Naive thymus-derived CD4-positive, alpha-beta T cell (primary cell): ENCODE measurements at regions not wholly inside any gene's neighbourhood (a gene's known extent, or its start where the extent isn't known, plus 50 kb on each side); places are given as distances from the start of the nearest gene placed in this dataset.
A peak's percentile ranks its signal among the peaks of the same experiment; 100 is the strongest.
"Not testable (repeated sequence)": the region's sequence is repeated elsewhere in the genome, so short reads cannot be mapped to it uniquely, and the experiment has no call there.

Experiments used
- ATAC-seq: fragments of 150-1000 bp; cut with Tn5 transposase; 2 replicates; pipeline ENCODE4 v1.10.0; 2021; ENCODE audit warnings: mild to moderate bottlenecking, moderate library complexity
- CTCF ChIA-PET: fragments of 350-600 bp; sonication (Branson Sonifier 250); formaldehyde crosslinking; loops from one replicate; lab custom pipeline; 2021; ENCODE audit warnings: antibody characterized with exemption; lab: Charles Lee
- POLR2A ChIA-PET: fragments of 350-600 bp; sonication (Branson Sonifier 250); formaldehyde crosslinking; loops from one replicate; lab custom pipeline; 2021; ENCODE audit warnings: antibody characterized with exemption, inconsistent platforms; lab: Charles Lee
- DNase-seq, 9 donors: peaks; one replicate each; pipeline versions ENCODE4 v3.0.0 to v3.0.0-alpha.2; 2020 to 2022; ENCODE audit warnings: mixed read lengths in 1 of 9
- H3K27ac ChIP-seq: one replicate; pipeline ENCODE4 v1.7.0; 2013; ENCODE audit warnings: mild to moderate bottlenecking, low read depth, low read length, moderate library complexity
- H3K27me3 ChIP-seq, 2 donors: one replicate each; pipeline ENCODE4 v1.7.0; 2013; ENCODE audit warnings: low read length in 2 of 2, mild to moderate bottlenecking in 2 of 2, moderate library complexity in 2 of 2; ENCODE audit not compliant: control insufficient read depth in 2 of 2, insufficient read depth in 2 of 2
- H3K36me3 ChIP-seq, 3 experiments: 1 replicate in 2 of 3; 2 replicates in 1 of 3; pipeline ENCODE4 v1.7.0; 2013; ENCODE audit warnings: low read length in 3 of 3, mild to moderate bottlenecking in 3 of 3, moderate library complexity in 1 of 3; ENCODE audit not compliant: insufficient read depth in 3 of 3, control insufficient read depth in 2 of 3
- H3K4me1 ChIP-seq, 2 donors: one replicate each; pipeline ENCODE4 v1.7.0; 2013; ENCODE audit warnings: low read length in 2 of 2, mild to moderate bottlenecking in 2 of 2, moderate library complexity in 1 of 2; ENCODE audit not compliant: control insufficient read depth in 2 of 2, insufficient read depth in 2 of 2
- H3K4me3 ChIP-seq: 2 replicates; pipeline ENCODE4 v1.7.0; 2013; ENCODE audit warnings: mild to moderate bottlenecking, low read length
- H3K9me3 ChIP-seq, 3 experiments: 1 replicate in 2 of 3; 2 replicates in 1 of 3; pipeline ENCODE4 v1.7.0; 2013; ENCODE audit warnings: low read length in 3 of 3; ENCODE audit not compliant: control insufficient read depth in 2 of 3
- H3K27ac Mint-ChIP-seq, 9 donors: one replicate each; pipeline ENCODE4 v1.8.0; 2020 to 2022; ENCODE audit warnings: mixed read lengths in 9 of 9, mild to moderate bottlenecking in 8 of 9, moderate library complexity in 5 of 9, inconsistent platforms in 2 of 9
- H3K27me3 Mint-ChIP-seq, 5 donors: one replicate each; pipeline ENCODE4 v1.8.0; 2021 to 2022; ENCODE audit warnings: mixed read lengths in 5 of 5, mild to moderate bottlenecking in 1 of 5
- H3K36me3 Mint-ChIP-seq, 5 donors: one replicate each; pipeline ENCODE4 v1.8.0; 2020 to 2022; ENCODE audit warnings: mixed read lengths in 5 of 5, mild to moderate bottlenecking in 3 of 5, inconsistent platforms in 1 of 5
- H3K4me1 Mint-ChIP-seq, 7 donors: one replicate each; pipeline ENCODE4 v1.8.0; 2020 to 2022; ENCODE audit warnings: mixed read lengths in 7 of 7, mild to moderate bottlenecking in 3 of 7, inconsistent platforms in 1 of 7
- H3K4me3 Mint-ChIP-seq, 10 donors: one replicate each; pipeline ENCODE4 v1.8.0; 2020 to 2022; ENCODE audit warnings: mild to moderate bottlenecking in 10 of 10, mixed read lengths in 10 of 10, moderate library complexity in 6 of 10, inconsistent platforms in 2 of 10
- H3K9me3 Mint-ChIP-seq, 11 donors: one replicate each; pipeline ENCODE4 v1.8.0; 2020 to 2022; ENCODE audit warnings: mixed read lengths in 11 of 11, mild to moderate bottlenecking in 4 of 11, inconsistent platforms in 1 of 11, moderate library complexity in 1 of 11
- intact Hi-C, 2 donors: fragments of 100-400 bp; cut with micrococcal nuclease; formaldehyde crosslinking; loops; one replicate each; pipeline ENCODE4 v1.15.1; 2023

DNA sequence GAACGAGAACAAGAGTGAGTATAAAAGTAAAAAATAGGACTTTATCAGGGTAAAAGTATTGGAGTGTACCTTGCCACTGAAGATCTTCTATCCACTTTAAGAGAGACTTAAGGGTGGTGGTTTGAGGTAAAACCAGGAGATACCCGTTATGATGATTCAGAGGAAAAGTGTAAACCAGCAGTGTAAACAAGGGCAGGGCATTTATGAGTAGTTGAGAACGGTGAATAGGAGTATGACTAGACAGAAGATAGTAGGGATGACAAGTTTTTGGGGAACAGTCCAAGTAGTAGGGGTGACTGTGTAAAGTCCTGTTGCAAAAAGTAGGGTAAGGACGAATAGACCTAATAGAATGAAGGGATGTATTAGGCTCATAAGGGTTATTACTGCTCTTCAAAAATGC is 131.5 kb upstream of the VANGL1 start:
- intact Hi-C loops, H3K27ac ChIP-seq, CTCF ChIA-PET, ATAC-seq, POLR2A ChIA-PET, H3K27me3 ChIP-seq, H3K9me3 Mint-ChIP-seq, H3K4me3 ChIP-seq, H3K4me3 Mint-ChIP-seq, H3K4me1 Mint-ChIP-seq, H3K36me3 Mint-ChIP-seq, H3K36me3 ChIP-seq, H3K4me1 ChIP-seq, H3K27ac Mint-ChIP-seq, H3K9me3 ChIP-seq, DNase-seq: not testable (repeated sequence)
- H3K27me3 Mint-ChIP-seq: peaks cover 7 to 15% (median 13%) of the 10 kb centered on the region in 5 donors

DNA sequence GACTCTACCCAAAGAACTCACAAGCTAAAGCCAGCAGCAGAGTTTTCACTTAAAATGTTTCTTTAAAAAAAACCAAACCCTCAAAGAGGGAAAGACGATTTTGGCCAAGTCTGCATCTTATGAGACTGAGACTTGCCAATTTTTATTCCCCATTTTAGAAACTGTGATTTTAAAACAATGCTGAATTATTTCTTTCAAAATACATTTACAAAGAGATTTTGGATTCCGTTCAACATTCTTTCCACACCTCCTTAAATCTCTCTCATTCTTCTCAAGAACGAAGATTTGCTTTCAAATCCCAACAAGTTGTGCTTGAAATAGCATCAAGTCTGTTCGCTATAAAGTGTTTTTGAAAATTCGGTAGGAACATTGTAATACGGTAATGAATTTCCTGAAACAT is 133.9 kb upstream of the VANGL1 start:
- Histone ChIP-seq H3K4me1 (no peaks in the 10 kb centered on the region), H3K4me3 (no peak overlapping the region), H3K36me3 (no peaks in the 10 kb centered on the region), H3K9me3 (no peaks in the 10 kb centered on the region), H3K27me3 (no peaks in the 10 kb centered on the region), H3K27ac (no peak overlapping the region)
- ATAC-seq: no peak
- Mint-ChIP-seq H3K9me3 (no peaks in the 10 kb centered on the region), H3K27ac (no peak overlapping the region), H3K27me3 (peaks cover 7 to 15% (median 13%) of the 10 kb centered on the region in 5 donors), H3K4me3 (no peak overlapping the region), H3K4me1 (no peaks in the 10 kb centered on the region), H3K36me3 (no peaks in the 10 kb centered on the region)
- CTCF ChIA-PET: no interaction called here
- no peak for DNase-seq
- intact Hi-C loops: no loop called here
- POLR2A ChIA-PET: interaction anchor here (0.8 kb wide), 1 partner anchor 102 kb away, joined by 3 read pairs; no protein-coding TSS in a partner anchor

DNA sequence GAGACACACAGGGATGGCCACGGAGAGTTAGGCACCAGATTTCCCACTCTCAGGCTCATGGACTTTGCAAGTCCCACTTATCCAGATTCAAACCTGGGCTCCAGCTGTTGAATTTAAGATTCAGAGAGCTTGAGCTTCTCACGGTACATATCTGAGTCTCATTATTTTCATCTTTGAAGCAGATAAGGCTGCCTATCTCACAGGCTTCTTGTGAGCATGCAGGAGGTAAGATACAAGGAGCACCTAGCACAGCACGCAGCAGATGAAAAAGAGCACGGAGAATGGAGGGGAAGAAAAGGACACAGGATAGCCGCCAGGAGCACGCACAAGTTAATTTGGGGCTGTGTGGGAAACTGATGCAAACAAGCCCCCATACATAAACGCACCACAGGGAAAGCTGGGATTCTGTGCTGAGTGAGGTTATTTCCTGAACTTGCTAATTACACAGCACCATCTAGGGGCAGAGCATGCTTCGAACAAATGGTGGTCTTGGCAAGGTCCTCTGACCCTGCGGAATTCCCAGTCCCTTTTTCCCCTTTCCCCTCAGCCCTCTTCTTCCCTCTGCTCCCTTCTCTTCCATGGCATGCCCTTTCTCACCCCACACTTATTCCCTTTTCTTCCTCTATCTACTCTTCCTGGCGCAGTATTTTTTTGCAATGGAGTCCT is 134.7 kb upstream of the VANGL1 start:
- no peaks in the 10 kb centered on the region for H3K9me3 ChIP-seq
- ATAC-seq: no peak
- no peaks in the 10 kb centered on the region for H3K4me1 ChIP-seq
- H3K4me3 ChIP-seq: no peak overlapping the region
- no peak for DNase-seq
- H3K9me3 Mint-ChIP-seq: no peaks in the 10 kb centered on the region
- intact Hi-C loops: no loop called here
- no peak overlapping the region for H3K27ac Mint-ChIP-seq
- H3K27ac ChIP-seq: no peak overlapping the region
- peaks cover 7 to 15% (median 13%) of the 10 kb centered on the region in 5 donors for H3K27me3 Mint-ChIP-seq
- H3K36me3 Mint-ChIP-seq: no peaks in the 10 kb centered on the region
- H3K36me3 ChIP-seq: no peaks in the 10 kb centered on the region
- CTCF ChIA-PET: no interaction called here
- H3K4me1 Mint-ChIP-seq: no peaks in the 10 kb centered on the region
- H3K4me3 Mint-ChIP-seq: no peak overlapping the region
- H3K27me3 ChIP-seq: no peaks in the 10 kb centered on the region
- POLR2A ChIA-PET: interaction anchor here (0.8 kb wide), 1 partner anchor 103 kb away, joined by 3 read pairs; no protein-coding TSS in a partner anchor

DNA sequence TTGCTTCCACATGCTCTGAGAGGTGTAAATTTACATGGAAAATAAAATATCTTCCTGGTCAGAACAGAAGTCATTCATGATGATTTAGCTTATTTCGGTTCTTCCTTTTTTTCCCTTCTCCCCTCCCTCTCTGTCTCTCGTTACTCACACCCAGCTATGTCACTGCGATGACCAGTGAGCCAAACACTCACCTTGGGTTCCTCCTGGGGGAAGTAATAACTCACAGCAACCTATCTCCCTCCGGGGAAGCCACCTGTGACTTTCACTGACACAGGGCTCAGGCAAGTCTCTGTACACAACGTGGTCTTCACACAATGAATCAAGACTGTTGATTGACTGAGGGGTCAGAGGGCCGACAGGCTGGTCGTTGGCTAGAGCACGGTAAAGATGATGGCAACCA is 135.3 kb upstream of the VANGL1 start:
- Mint-ChIP-seq H3K4me3 (no peak overlapping the region), H3K27me3 (peaks cover 7 to 15% (median 13%) of the 10 kb centered on the region in 5 donors), H3K9me3 (no peaks in the 10 kb centered on the region), H3K36me3 (no peaks in the 10 kb centered on the region), H3K4me1 (no peaks in the 10 kb centered on the region), H3K27ac (no peak overlapping the region)
- no peak for ATAC-seq
- Histone ChIP-seq H3K36me3 (no peaks in the 10 kb centered on the region), H3K9me3 (no peaks in the 10 kb centered on the region), H3K4me3 (no peak overlapping the region), H3K27me3 (no peaks in the 10 kb centered on the region), H3K4me1 (no peaks in the 10 kb centered on the region), H3K27ac (no peak overlapping the region)
- ChIA-PET POLR2A (no interaction called here), CTCF (no interaction called here)
- no peak for DNase-seq
- intact Hi-C loops: no loop called here

DNA sequence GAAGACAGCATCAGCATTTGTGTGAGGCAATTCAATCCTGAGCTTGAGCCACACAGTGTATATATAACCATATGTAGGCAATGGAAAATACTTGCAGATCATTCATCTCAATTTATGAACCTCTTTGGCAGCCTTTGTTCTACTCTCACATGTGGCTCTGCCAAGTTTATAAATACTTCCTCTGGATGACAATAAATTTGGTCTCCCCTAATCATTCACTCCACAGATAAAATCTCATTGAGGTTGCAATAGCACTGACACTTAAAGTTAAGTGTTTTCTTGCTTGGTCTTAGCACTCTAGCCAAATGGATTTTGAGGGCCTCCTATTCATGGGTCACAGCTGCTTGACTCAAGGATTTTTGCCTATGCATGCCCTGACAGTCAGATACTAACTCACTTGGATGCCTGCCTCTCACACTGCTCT is 136.6 kb upstream of the VANGL1 start:
- no peaks in the 10 kb centered on the region for H3K4me1 ChIP-seq
- Mint-ChIP-seq H3K4me3 (no peak overlapping the region), H3K36me3 (no peaks in the 10 kb centered on the region), H3K4me1 (no peaks in the 10 kb centered on the region), H3K9me3 (no peaks in the 10 kb centered on the region), H3K27ac (no peak overlapping the region), H3K27me3 (peaks cover 7 to 17% (median 13%) of the 10 kb centered on the region in 5 donors)
- no peak for DNase-seq
- intact Hi-C loops: no loop called here
- no peaks in the 10 kb centered on the region for H3K9me3 ChIP-seq
- no peak overlapping the region for H3K27ac ChIP-seq
- no peaks in the 10 kb centered on the region for H3K27me3 ChIP-seq
- ATAC-seq: no peak
- H3K4me3 ChIP-seq: no peak overlapping the region
- ChIA-PET POLR2A (no interaction called here), CTCF (no interaction called here)
- H3K36me3 ChIP-seq: no peaks in the 10 kb centered on the region

DNA sequence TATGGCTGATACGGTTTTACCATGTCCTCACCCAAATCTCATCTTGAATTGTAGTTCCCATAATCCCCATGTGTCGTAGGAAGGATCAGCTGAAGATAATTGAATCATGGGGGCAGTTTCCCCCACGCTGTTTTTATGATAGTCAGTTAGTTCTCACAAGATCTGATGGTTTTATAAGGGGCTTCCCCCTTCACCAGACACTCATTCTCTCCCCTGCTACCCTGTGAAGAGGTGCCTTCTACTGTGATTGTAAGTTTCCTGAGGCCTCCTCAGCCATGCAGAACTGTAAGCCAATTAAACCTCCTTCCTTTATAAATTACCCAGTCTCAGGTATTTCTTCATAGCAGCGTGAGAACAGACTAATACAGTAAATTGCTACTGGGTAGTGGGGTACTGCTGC is 139.6 kb upstream of the VANGL1 start:
- CTCF ChIA-PET, H3K4me3 Mint-ChIP-seq, H3K4me3 ChIP-seq, POLR2A ChIA-PET, H3K36me3 Mint-ChIP-seq, H3K4me1 ChIP-seq, H3K4me1 Mint-ChIP-seq, H3K9me3 ChIP-seq, DNase-seq, intact Hi-C loops, H3K9me3 Mint-ChIP-seq, H3K36me3 ChIP-seq, H3K27ac Mint-ChIP-seq, ATAC-seq, H3K27ac ChIP-seq, H3K27me3 ChIP-seq: not testable (repeated sequence)
- peaks cover 7 to 16% (median 9%) of the 10 kb centered on the region in 5 donors for H3K27me3 Mint-ChIP-seq

DNA sequence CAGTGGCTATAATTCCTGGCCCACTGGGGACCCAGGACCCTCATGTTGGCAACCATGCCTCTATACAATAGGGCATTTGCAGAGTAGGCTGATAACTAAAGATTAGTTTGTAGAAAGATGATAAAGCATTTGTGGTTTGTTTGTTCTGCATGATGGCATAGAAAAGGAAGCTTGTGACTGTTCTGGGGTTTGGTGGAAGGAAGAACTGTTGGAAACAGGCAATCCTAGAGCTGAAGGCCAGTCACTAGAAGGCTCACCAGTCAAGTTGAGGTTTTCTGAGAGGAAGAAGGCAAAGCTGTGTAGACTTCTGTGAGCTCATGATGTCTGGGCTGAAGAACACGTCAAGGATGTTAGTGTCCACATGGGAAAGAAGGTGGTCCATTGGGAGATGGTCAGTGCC is 140.3 kb upstream of the VANGL1 start:
- Histone ChIP-seq H3K4me1 (no peaks in the 10 kb centered on the region), H3K27me3 (no peaks in the 10 kb centered on the region), H3K27ac (no peak overlapping the region), H3K9me3 (no peaks in the 10 kb centered on the region), H3K36me3 (no peaks in the 10 kb centered on the region), H3K4me3 (no peak overlapping the region)
- intact Hi-C loops: no loop called here
- Mint-ChIP-seq H3K36me3 (no peaks in the 10 kb centered on the region), H3K27ac (no peak overlapping the region), H3K27me3 (peaks cover 1 to 9% (median 4%) of the 10 kb centered on the region in 5 donors), H3K9me3 (no peaks in the 10 kb centered on the region), H3K4me3 (no peak overlapping the region), H3K4me1 (no peaks in the 10 kb centered on the region)
- peak; percentile 16 for ATAC-seq
- ChIA-PET CTCF (no interaction called here), POLR2A (no interaction called here)
- no peak for DNase-seq
